ENCODE measurements at regions not wholly inside any gene's neighbourhood (a gene's known extent, or its start where the extent isn't known, plus 50 kb on each side); places are given as distances from the start of the nearest gene placed in this dataset.

- Histone ChIP-seq H3K4me3 (replicated peaks; ENCODE audit: low read depth, low read length) (no peak overlapping the region), H3K27me3 (replicated peaks; ENCODE audit: control insufficient read depth, insufficient read depth, low read length) (no peaks in the 10 kb centered on the region), H3K36me3 (ENCODE audit: control insufficient read depth, insufficient read depth, low read length) (no peaks in the 10 kb centered on the region)
- TF ChIP-seq CTCF (IDR thresholded peaks at IDR 0.05; ENCODE audit: insufficient read depth, low read length, poor library complexity, severe bottlenecking) = no peak
- DNase-seq (ENCODE audit: extremely low read depth, insufficient read length) = no peak
Observed at GRCh38 chr18:51480407-51481261, 283.2 kb upstream of the MEX3C start.

DNA sequence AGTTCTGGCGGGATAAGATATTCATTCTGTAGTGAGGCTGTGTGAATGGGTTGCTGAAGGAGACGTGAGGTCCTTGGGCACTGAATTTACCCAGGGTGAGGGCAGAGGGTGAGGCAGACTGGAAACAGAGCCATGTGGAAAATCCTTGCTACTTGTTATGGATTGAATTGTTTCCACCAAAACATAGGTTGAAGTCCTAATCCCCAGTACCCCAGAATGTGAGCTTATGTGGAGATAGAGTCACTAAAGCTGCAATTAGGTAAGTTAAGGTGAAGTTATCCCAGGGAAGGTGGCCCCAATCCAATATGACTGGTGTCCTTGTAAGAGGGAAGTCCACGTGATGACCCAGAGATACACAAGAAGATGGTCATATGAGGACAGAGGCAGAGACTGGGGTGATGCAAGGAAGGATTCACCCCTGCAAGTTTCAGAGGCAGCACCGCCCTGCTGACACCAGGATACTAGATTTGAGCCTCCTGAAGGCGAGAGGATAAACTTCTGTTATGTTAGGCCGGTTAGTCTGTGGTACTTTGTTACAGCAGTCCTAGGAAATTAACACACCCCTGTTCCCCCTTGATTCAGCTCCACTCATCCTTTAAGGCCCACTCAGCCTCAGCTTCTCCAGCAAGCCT lies 289.4 kb upstream of the MEX3C start:
- no peak for DNase-seq (ENCODE audit: extremely low read depth, insufficient read length)
- H3K36me3 ChIP-seq (ENCODE audit: control insufficient read depth, insufficient read depth, low read length) = no peaks in the 10 kb centered on the region
- peaks cover 2% of the 10 kb centered on the region for H3K27me3 ChIP-seq (replicated peaks; ENCODE audit: control insufficient read depth, insufficient read depth, low read length)
- H3K4me3 ChIP-seq (replicated peaks; ENCODE audit: low read depth, low read length) = no peak overlapping the region
- TF ChIP-seq CTCF (IDR thresholded peaks at IDR 0.05; ENCODE audit: insufficient read depth, low read length, poor library complexity, severe bottlenecking) = no peak

GRCh38 chr18:51490417-51490816 lies 292.9 kb upstream of the MEX3C start:
- no peak for TF ChIP-seq CTCF (IDR thresholded peaks at IDR 0.05; ENCODE audit: insufficient read depth, low read length, poor library complexity, severe bottlenecking)
- H3K27me3 ChIP-seq (replicated peaks; ENCODE audit: control insufficient read depth, insufficient read depth, low read length) = peaks cover 2% of the 10 kb centered on the region
- H3K36me3 ChIP-seq (ENCODE audit: control insufficient read depth, insufficient read depth, low read length) = no peaks in the 10 kb centered on the region
- H3K4me3 ChIP-seq (replicated peaks; ENCODE audit: low read depth, low read length) = no peak overlapping the region
- no peak for DNase-seq (ENCODE audit: extremely low read depth, insufficient read length)

DNA sequence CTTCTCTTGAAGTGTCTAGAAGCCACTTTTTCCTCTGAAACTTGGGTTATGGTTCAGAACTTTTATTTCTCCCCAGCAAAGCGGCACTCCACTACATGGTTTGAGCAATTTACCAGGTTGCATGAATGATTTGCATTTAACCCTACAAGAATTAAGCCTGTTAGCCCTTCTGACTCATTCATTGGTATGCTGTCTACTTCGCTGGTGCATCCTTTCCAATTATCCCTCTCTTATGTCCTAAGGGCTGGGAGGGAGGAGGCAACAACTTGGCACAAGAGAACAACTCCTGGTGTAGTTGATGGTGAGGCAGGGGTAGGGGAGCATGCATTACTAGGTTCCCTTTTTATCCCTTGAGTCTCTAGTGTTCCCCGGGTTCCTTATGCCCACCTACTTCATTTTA lies 293.4 kb upstream of the MEX3C start:
- no peak for TF ChIP-seq CTCF (IDR thresholded peaks at IDR 0.05; ENCODE audit: insufficient read depth, low read length, poor library complexity, severe bottlenecking)
- Histone ChIP-seq H3K27me3 (replicated peaks; ENCODE audit: control insufficient read depth, insufficient read depth, low read length) (peaks cover 2% of the 10 kb centered on the region), H3K4me3 (replicated peaks; ENCODE audit: low read depth, low read length) (no peak overlapping the region), H3K36me3 (ENCODE audit: control insufficient read depth, insufficient read depth, low read length) (no peaks in the 10 kb centered on the region)
- DNase-seq (ENCODE audit: extremely low read depth, insufficient read length) = no peak

DNA sequence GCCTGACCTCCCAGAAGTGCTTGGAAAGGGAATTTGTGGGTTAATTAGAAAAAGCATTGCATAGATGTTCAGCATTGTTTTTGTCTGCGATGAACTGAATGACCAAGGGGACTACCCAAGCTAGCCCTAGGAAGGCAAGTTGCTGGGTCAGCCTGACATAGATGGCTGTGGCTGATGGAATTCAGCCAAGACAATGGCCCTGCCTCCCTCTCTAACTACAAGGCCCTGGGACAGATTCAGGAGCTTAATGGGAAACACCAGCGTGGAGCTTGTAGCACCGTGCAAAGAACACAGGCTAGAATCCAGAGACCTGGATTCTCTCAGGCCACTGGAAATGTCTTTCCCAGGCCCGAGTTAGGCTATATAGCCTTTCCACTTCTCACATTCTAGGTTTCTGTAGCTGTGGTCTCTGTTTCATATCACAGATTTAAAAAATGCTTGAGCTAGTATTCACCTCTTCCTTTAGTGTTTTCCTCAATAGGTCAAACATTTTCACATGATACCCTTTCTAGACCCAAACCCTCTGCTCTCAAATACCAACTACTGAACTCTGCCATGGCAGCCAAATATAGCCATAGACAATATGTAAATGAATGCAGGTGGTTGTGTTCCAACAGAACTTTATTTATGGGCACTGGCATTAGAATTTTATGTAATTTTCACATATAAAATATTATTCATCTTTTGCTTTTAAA lies 294.3 kb upstream of the MEX3C start:
- H3K27me3 ChIP-seq (replicated peaks; ENCODE audit: control insufficient read depth, insufficient read depth, low read length) = peaks cover 2% of the 10 kb centered on the region
- no peak for DNase-seq (ENCODE audit: extremely low read depth, insufficient read length)
- no peaks in the 10 kb centered on the region for H3K36me3 ChIP-seq (ENCODE audit: control insufficient read depth, insufficient read depth, low read length)
- H3K4me3 ChIP-seq (replicated peaks; ENCODE audit: low read depth, low read length) = no peak overlapping the region
- TF ChIP-seq CTCF (IDR thresholded peaks at IDR 0.05; ENCODE audit: insufficient read depth, low read length, poor library complexity, severe bottlenecking) = no peak

Measured in GM06990 (cell line).